LNCAP (cell line): ENCODE measurements at regions not wholly inside any gene's neighbourhood (a gene's known extent, or its start where the extent isn't known, plus 50 kb on each side); places are given as distances from the start of the nearest gene placed in this dataset.

Experiments
- TF ChIP-seq, protein P1 (sequence below): fragments of 450-650 bp; IDR thresholded peaks from 2 replicates; pipeline ENCODE4 v1.5.1; 2017; ENCODE audit warnings: mild to moderate bottlenecking

DNA sequence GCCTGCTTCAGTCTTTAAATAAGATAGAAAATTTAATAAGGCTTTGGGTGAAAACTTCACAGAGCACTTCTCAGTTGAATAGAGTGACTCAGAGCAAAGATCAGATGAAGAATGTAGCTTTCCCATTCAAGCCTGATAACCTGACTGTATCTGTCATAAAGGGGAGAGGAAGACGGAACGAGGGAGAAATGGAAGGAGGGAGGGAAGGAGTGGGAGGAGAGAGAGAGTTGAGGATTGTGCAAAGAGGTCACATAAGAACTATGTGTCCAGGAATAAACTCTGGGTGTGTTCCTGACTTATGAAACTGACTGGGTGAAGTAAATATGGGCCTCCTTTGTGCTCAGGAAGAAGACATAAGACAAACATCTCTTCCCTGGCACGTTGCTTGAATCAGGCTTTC, 385.5 kb downstream of the LPIN1 start:
- TF ChIP-seq, protein P1, sequence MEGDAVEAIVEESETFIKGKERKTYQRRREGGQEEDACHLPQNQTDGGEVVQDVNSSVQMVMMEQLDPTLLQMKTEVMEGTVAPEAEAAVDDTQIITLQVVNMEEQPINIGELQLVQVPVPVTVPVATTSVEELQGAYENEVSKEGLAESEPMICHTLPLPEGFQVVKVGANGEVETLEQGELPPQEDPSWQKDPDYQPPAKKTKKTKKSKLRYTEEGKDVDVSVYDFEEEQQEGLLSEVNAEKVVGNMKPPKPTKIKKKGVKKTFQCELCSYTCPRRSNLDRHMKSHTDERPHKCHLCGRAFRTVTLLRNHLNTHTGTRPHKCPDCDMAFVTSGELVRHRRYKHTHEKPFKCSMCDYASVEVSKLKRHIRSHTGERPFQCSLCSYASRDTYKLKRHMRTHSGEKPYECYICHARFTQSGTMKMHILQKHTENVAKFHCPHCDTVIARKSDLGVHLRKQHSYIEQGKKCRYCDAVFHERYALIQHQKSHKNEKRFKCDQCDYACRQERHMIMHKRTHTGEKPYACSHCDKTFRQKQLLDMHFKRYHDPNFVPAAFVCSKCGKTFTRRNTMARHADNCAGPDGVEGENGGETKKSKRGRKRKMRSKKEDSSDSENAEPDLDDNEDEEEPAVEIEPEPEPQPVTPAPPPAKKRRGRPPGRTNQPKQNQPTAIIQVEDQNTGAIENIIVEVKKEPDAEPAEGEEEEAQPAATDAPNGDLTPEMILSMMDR = no peak

DNA sequence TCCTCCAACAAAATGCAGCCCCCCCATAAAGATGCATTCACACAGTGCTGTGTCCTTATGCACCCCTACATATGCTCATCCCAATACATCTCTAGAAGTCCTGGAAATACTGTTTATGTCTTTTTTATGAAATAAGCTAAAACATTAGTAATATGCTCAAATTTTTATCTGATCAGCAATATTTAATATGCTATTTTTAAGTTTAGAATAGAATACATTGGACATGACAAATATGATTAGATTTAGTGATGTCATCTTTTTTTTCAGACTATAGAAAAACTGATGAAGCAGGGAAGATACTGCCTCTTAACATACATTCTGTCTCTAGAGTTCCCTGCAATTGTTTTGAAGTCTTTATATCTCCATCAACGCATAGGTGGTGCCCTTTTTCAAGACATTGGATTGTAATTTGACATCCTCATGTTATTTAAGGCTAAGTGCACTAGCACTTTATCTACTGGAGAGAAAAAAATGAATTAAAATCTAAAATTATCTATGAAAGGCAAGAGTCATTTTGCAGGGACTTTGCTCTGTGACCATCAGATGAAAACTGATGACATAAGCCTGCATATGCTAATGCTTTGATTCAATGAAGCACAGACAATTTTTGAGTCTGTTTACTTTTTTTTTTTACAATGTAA, 395.3 kb downstream of the LPIN1 start:
- TF ChIP-seq, protein P1 = no peak

DNA sequence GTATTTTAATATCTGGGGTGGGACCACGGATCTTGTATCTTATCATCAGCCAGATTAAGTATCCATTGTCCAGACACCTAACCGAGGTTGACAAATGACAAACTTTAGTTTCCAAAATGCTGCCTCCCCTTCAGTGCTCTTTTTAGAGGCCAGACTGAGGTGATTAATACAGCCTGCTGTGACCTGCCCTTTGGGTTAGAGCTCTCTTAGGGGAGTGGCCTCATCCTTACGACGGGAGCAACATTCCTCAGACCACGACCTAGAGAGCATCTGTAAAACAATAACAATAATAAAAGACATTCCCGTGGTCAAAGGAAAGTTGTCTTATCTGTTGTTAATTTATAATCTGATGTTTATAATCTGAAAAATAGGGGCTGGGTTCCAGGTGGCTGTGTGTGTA, 405.3 kb downstream of the LPIN1 start:
- TF ChIP-seq, protein P1 = no peak

DNA sequence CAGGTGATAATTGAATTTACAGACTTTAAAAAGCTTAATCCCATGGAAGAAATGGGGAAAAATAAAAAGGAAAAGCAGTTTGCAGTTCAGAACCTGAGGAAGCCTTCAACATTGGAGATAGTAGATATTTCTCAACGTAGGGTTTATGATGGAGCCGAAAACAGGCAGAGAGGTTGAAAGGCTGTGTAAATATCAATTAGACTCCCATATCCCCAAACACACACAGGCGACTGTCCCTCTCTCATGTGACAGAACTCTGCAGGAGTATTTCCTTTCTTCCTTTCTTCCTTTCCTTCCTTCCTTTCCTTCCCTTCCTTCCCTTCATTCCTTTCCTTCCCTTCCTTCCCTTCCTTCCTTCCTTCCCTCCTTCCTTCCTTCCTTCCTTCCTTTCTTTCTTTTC, 406.5 kb downstream of the LPIN1 start:
- TF ChIP-seq, protein P1 = no peak

DNA sequence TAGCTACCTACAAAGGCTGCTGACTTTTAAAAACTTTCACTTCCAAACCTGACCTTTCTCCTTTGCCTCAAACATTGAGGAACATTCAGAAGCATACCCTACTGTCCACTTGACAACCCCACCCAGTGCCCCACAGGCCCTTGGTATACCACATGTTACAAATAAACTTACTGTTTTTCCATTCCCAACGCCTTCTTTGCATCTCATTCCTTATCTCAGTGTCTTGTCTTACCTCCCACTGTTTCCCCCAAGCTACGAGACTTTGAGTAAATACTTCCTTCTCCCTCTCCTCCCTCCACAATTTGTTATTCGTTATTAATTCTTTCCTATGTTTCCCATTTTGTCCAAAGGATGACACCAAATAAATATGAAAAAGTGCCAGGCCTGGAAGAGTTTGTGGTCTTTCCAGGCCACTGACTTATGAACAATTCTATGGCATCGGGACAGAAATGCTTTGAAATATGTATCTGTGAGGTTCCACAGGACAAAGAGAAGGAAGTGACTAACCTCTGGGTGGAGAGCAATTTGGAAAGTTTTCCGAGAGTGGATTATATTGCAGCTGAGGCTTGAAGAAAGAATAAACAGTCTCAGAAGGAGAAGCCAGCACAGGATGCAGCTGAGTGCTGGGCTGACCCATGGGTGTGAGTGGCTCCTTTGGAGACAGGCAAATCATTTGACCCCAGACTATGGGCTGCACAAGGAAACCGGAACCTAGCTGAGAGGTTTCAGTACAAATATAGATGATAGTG, 409.0 kb downstream of the LPIN1 start:
- TF ChIP-seq, protein P1 = no peak

DNA sequence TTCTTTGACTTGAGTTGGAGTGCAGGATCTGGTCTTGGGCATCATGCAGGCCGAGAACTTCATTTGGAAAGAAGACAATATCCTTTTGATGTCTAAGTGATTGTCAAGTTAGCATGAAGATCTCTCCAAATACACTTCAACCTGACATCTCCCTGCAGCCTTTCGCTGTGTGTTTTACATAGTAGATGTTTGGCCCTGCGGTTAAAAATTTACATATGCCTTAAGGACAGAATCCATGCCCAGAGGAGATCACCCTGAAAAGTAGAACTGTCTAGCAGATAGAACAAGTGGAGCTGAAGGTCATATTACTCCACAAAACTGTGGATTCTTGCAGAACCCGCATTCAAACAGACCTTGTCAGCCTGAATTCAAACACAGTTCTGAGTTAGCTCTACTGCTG, 409.9 kb downstream of the LPIN1 start:
- TF ChIP-seq, protein P1 = no peak

DNA sequence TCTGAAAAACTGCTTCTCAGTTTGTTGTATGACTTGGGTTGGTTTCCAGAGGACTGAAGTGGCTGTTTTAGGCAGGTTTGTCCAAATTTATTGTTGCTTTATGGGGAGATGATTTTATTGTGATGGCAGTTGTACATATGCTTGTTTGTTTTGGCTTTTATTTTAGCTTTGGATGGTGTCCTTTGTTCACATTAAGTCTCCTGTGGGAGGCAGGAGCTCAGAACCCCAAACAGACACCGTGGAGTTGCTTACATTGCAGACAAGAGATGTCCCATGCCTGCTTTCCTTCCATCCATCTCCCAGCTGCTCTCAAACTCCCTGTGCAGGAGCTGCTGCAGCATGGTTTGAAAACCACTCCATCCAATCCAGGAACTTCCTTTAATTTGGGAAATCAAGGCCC, 414.7 kb downstream of the LPIN1 start:
- TF ChIP-seq, protein P1 = no peak
